ENCODE measurements at regions not wholly inside any gene's neighbourhood (a gene's known extent, or its start where the extent isn't known, plus 50 kb on each side); places are given as distances from the start of the nearest gene placed in this dataset.

GRCh38 chr9:25964239-25964638, 286.0 kb upstream of the TUSC1 start:
- ChIA-PET POLR2A (no interaction called here), CTCF (ENCODE audit: unreplicated experiment) (no interaction called here)
- intact Hi-C loops (cut with micrococcal nuclease; ENCODE audit: unreplicated experiment): loop anchor here (1.0 kb wide), 1 partner anchor 362 kb away; no protein-coding TSS in a partner anchor
- Histone ChIP-seq H3K4me2 (ENCODE audit: low read length) (no peak overlapping the region), H3K27ac (ENCODE audit: low read depth, low read length, poor library complexity, severe bottlenecking) (no peak overlapping the region), H3K4me1 (ENCODE audit: insufficient read depth, low read length, poor library complexity, severe bottlenecking) (no peaks in the 10 kb centered on the region), H2AFZ (ENCODE audit: low read length) (no peak overlapping the region), H3K4me3 (ENCODE audit: low read depth, low read length, poor library complexity, severe bottlenecking) (no peak overlapping the region), H3K36me3 (ENCODE audit: insufficient read depth, low read length) (no peaks in the 10 kb centered on the region), H3K79me2 (ENCODE audit: insufficient read depth, low read depth, low read length) (no peaks in the 10 kb centered on the region), H3K9me3 (ENCODE audit: low read length) (no peaks in the 10 kb centered on the region), H3K9me2 (ENCODE audit: insufficient read depth, low read length) (no peaks in the 10 kb centered on the region), H4K20me1 (ENCODE audit: insufficient read depth, low read length) (no peaks in the 10 kb centered on the region)
- DNase-seq (ENCODE audit: low spot score): peak; percentile 62
- TF ChIP-seq CTCF (conservative IDR thresholded peaks at IDR 0.05; ENCODE audit: low read length) (peak; percentile 76), EZH2phosphoT487 (IDR thresholded peaks at IDR 0.05; ENCODE audit: borderline replicate concordance, low read depth, low read length) (no peak)
- BruUV-seq (replicated peaks): no TSS peak

GRCh38 chr9:25960178-25960577, 281.9 kb upstream of the TUSC1 start:
- TF ChIP-seq CTCF (conservative IDR thresholded peaks at IDR 0.05; ENCODE audit: low read length) (no peak), EZH2phosphoT487 (IDR thresholded peaks at IDR 0.05; ENCODE audit: borderline replicate concordance, low read depth, low read length) (no peak)
- H4K20me1 ChIP-seq (ENCODE audit: insufficient read depth, low read length): no peaks in the 10 kb centered on the region
- H3K9me3 ChIP-seq (ENCODE audit: low read length): no peaks in the 10 kb centered on the region
- H3K36me3 ChIP-seq (ENCODE audit: insufficient read depth, low read length): no peaks in the 10 kb centered on the region
- no peak overlapping the region for H3K27ac ChIP-seq (ENCODE audit: low read depth, low read length, poor library complexity, severe bottlenecking)
- no peaks in the 10 kb centered on the region for H3K4me1 ChIP-seq (ENCODE audit: insufficient read depth, low read length, poor library complexity, severe bottlenecking)
- CTCF ChIA-PET (ENCODE audit: unreplicated experiment): no interaction called here
- H2AFZ ChIP-seq (ENCODE audit: low read length): no peak overlapping the region
- no peak overlapping the region for H3K4me2 ChIP-seq (ENCODE audit: low read length)
- no peak for DNase-seq (ENCODE audit: low spot score)
- BruUV-seq (replicated peaks): no TSS peak
- intact Hi-C loops (cut with micrococcal nuclease; ENCODE audit: unreplicated experiment): no loop called here
- H3K9me2 ChIP-seq (ENCODE audit: insufficient read depth, low read length): no peaks in the 10 kb centered on the region
- H3K79me2 ChIP-seq (ENCODE audit: insufficient read depth, low read depth, low read length): no peaks in the 10 kb centered on the region
- POLR2A ChIA-PET: no interaction called here
- no peak overlapping the region for H3K4me3 ChIP-seq (ENCODE audit: low read depth, low read length, poor library complexity, severe bottlenecking)

GRCh38 chr9:25954209-25954608, 276.0 kb upstream of the TUSC1 start:
- no peaks in the 10 kb centered on the region for H4K20me1 ChIP-seq (ENCODE audit: insufficient read depth, low read length)
- H3K36me3 ChIP-seq (ENCODE audit: insufficient read depth, low read length): no peaks in the 10 kb centered on the region
- H3K4me3 ChIP-seq (ENCODE audit: low read depth, low read length, poor library complexity, severe bottlenecking): no peak overlapping the region
- CTCF ChIA-PET (ENCODE audit: unreplicated experiment): no interaction called here
- no peak for TF ChIP-seq EZH2phosphoT487 (IDR thresholded peaks at IDR 0.05; ENCODE audit: borderline replicate concordance, low read depth, low read length)
- no peak for TF ChIP-seq CTCF (conservative IDR thresholded peaks at IDR 0.05; ENCODE audit: low read length)
- H3K9me2 ChIP-seq (ENCODE audit: insufficient read depth, low read length): no peaks in the 10 kb centered on the region
- no TSS peak for BruUV-seq (replicated peaks)
- no peak for DNase-seq (ENCODE audit: low spot score)
- H3K4me1 ChIP-seq (ENCODE audit: insufficient read depth, low read length, poor library complexity, severe bottlenecking): no peaks in the 10 kb centered on the region
- intact Hi-C loops (cut with micrococcal nuclease; ENCODE audit: unreplicated experiment): no loop called here
- H3K9me3 ChIP-seq (ENCODE audit: low read length): no peaks in the 10 kb centered on the region
- H3K27ac ChIP-seq (ENCODE audit: low read depth, low read length, poor library complexity, severe bottlenecking): no peak overlapping the region
- POLR2A ChIA-PET: no interaction called here
- H3K4me2 ChIP-seq (ENCODE audit: low read length): no peak overlapping the region
- no peaks in the 10 kb centered on the region for H3K79me2 ChIP-seq (ENCODE audit: insufficient read depth, low read depth, low read length)
- H2AFZ ChIP-seq (ENCODE audit: low read length): no peak overlapping the region

All from OCI-LY7 (cell line).